Karpas-422 (cell line): ENCODE measurements at regions not wholly inside any gene's neighbourhood (a gene's known extent, or its start where the extent isn't known, plus 50 kb on each side); places are given as distances from the start of the nearest gene placed in this dataset.
"Not testable (repeated sequence)": the region's sequence is repeated elsewhere in the genome, so short reads cannot be mapped to it uniquely, and the experiment has no call there.

Experiments
- DNase-seq: peaks from one replicate; pipeline ENCODE4 v3.0.0-alpha.2; 2015
- H2AFZ ChIP-seq: fragments of 200-600 bp; sonication (generic); 2 replicates; pipeline ENCODE4 v1.6.1; 2014; ENCODE audit warnings: antibody characterized with exemption, low read length, mixed read lengths
- H3K27ac ChIP-seq: fragments of 200-600 bp; sonication (generic); 2 replicates; pipeline ENCODE4 v1.5.1; 2014; ENCODE audit warnings: mild to moderate bottlenecking, low read length, moderate library complexity
- H3K27me3 ChIP-seq: fragments of 200-600 bp; sonication (generic); 2 replicates; pipeline ENCODE4 v1.6.1; 2014; ENCODE audit warnings: low read length, mixed read lengths
- H3K36me3 ChIP-seq: fragments of 200-600 bp; sonication (generic); 2 replicates; pipeline ENCODE4 v1.6.1; 2014; ENCODE audit warnings: low read length, mixed read lengths; ENCODE audit not compliant: insufficient read depth
- H3K4me1 ChIP-seq: fragments of 200-600 bp; sonication (generic); 2 replicates; pipeline ENCODE4 v1.6.1; 2014; ENCODE audit warnings: mild to moderate bottlenecking, low read length, mixed read lengths
- H3K4me2 ChIP-seq: fragments of 200-600 bp; sonication (generic); 2 replicates; pipeline ENCODE4 v1.6.1; 2014; ENCODE audit warnings: low read length, low read depth, mild to moderate bottlenecking; ENCODE audit not compliant: poor library complexity, severe bottlenecking
- H3K4me3 ChIP-seq: fragments of 200-600 bp; sonication (generic); 2 replicates; pipeline ENCODE4 v1.5.1; 2014; ENCODE audit warnings: mild to moderate bottlenecking, antibody characterized with exemption, low read length, mixed read lengths
- H3K79me2 ChIP-seq: fragments of 200-600 bp; sonication (generic); 2 replicates; pipeline ENCODE4 v1.6.1; 2014; ENCODE audit warnings: mild to moderate bottlenecking, low read length, mixed read lengths
- H3K9ac ChIP-seq: fragments of 200-600 bp; sonication (generic); 2 replicates; pipeline ENCODE4 v1.6.0; 2014; ENCODE audit warnings: low read length
- H3K9me2 ChIP-seq: fragments of 200-600 bp; sonication (generic), shearing (Covaris generic); replicated peaks from 2 replicates; pipeline ENCODE4 v1.6.0; 2014; ENCODE audit warnings: mild to moderate bottlenecking, low read length, moderate library complexity; ENCODE audit not compliant: insufficient read depth
- H3K9me3 ChIP-seq: fragments of 300-700, 200-600 bp; sonication (generic); 2 replicates; pipeline ENCODE4 v1.6.1; 2014; ENCODE audit warnings: low read length, mixed read lengths
- H4K20me1 ChIP-seq: fragments of 200-600 bp; sonication (generic); 2 replicates; pipeline ENCODE4 v1.6.1; 2014; ENCODE audit warnings: mild to moderate bottlenecking, antibody characterized with exemption, low read length, low read depth; ENCODE audit not compliant: insufficient read depth

DNA sequence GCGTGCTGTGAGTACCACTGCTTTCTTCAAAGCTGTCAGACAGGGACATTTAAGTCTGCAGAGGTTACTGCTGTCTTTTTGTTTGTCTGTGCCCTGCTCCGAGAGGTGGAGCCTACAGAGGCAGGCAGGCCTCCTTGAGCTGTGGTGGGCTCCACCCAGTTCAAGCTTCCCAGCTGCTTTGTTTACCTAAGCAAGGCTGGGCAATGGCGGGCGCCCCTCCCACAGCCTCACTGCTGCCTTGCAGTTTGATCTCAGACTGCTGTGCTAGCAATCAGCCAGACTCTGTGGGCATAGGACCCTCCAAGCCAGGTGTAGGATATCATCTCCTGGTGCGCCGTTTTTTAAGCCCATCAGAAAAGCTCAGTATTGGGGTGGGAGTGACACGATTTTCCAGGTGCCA is 374.5 kb downstream of the TFAP2B start:
- H3K4me3 ChIP-seq, H3K79me2 ChIP-seq, H3K9me2 ChIP-seq, H3K27ac ChIP-seq, H3K27me3 ChIP-seq, H3K4me2 ChIP-seq, H3K36me3 ChIP-seq, H3K9ac ChIP-seq, H4K20me1 ChIP-seq, DNase-seq, H2AFZ ChIP-seq, H3K9me3 ChIP-seq, H3K4me1 ChIP-seq: not testable (repeated sequence)

DNA sequence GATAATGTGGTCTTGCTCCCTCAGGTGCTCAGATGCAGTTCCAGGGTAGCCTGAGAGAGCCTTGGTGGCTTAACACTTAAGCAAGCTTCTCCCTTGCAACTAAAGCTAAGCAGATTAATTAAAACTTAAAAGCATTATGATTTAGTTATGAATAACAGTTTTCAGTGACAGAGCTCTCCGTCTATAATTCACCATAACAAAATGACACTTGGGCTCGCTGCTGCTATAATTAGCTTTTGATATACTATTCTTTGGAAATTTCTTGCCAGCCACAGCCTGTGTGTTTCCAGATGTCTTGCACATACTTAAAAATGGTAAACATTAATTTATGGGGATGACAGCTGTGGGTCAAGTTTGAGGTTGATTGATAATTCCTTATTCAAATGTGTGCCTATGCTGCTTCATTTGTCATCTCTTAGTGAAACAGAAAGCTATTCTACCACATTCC is 380.5 kb downstream of the TFAP2B start:
- Histone ChIP-seq H3K9me3 (peaks cover 9% of the 10 kb centered on the region), H4K20me1 (no peaks in the 10 kb centered on the region), H3K27me3 (no peaks in the 10 kb centered on the region), H3K36me3 (no peaks in the 10 kb centered on the region), H3K9me2 (no peaks in the 10 kb centered on the region), H3K27ac (no peak overlapping the region), H3K9ac (no peak overlapping the region), H2AFZ (no peak overlapping the region), H3K79me2 (no peaks in the 10 kb centered on the region), H3K4me1 (no peaks in the 10 kb centered on the region), H3K4me3 (no peak overlapping the region), H3K4me2 (no peak overlapping the region)
- DNase-seq, result no peak

GRCh38 chr6:51199733-51200260 is 381.1 kb downstream of the TFAP2B start:
- H3K9me2 ChIP-seq, result no peaks in the 10 kb centered on the region; the same call in 1 of the 2 replicates
- no peak overlapping the region for H2AFZ ChIP-seq
- H3K9ac ChIP-seq, result no peak overlapping the region
- H3K9me3 ChIP-seq, result peaks cover 8% of the 10 kb centered on the region; the same call in 1 of the 2 replicates
- no peaks in the 10 kb centered on the region for H4K20me1 ChIP-seq
- no peaks in the 10 kb centered on the region for H3K36me3 ChIP-seq
- no peaks in the 10 kb centered on the region for H3K79me2 ChIP-seq
- H3K4me2 ChIP-seq, result no peak overlapping the region
- no peak overlapping the region for H3K4me3 ChIP-seq
- DNase-seq, result no peak
- no peaks in the 10 kb centered on the region for H3K4me1 ChIP-seq
- no peaks in the 10 kb centered on the region for H3K27me3 ChIP-seq
- H3K27ac ChIP-seq, result no peak overlapping the region

DNA sequence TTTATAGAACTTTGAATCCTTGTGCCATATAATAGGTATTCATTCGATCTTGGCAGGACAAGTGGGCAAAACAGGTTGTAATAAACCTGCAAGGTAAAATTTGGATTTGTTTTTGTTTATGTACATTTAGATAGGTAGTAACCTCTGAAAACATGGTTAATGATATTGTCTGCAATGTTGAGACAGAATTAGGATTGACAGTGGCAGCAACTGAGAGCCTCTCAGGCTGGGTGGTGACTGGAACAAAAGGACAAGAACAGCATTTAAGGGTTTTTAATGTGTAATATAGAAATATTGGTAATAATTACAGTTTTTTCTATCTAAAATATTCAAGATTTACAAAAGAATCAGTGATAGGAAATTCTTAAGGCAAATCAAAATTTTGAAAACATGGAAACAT is 382.0 kb downstream of the TFAP2B start:
- H4K20me1 ChIP-seq, result no peaks in the 10 kb centered on the region
- H3K27me3 ChIP-seq, result no peaks in the 10 kb centered on the region
- no peaks in the 10 kb centered on the region for H3K4me1 ChIP-seq
- no peak overlapping the region for H3K27ac ChIP-seq
- no peaks in the 10 kb centered on the region for H3K36me3 ChIP-seq
- H3K79me2 ChIP-seq, result no peaks in the 10 kb centered on the region
- H3K9me2 ChIP-seq, result no peaks in the 10 kb centered on the region; the same call in 1 of the 2 replicates
- no peak for DNase-seq
- no peak overlapping the region for H3K4me3 ChIP-seq
- H3K4me2 ChIP-seq, result no peak overlapping the region
- no peak overlapping the region for H3K9ac ChIP-seq
- H2AFZ ChIP-seq, result no peak overlapping the region
- H3K9me3 ChIP-seq, result peaks cover 3% of the 10 kb centered on the region; the same call in 1 of the 2 replicates

DNA sequence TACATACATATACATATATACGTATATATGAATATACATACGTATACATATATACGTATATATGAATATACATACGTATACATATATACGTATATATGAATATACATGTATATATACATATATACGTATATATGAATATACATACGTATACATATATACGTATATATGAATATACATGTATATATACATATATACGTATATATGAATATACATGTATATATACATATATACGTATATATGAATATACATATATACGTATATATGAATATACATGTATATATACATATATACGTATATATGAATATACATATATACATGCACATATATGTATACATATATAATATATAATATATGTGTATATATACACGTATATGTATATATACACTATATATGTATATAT is 384.0 kb downstream of the TFAP2B start:
- not testable (repeated sequence) for H3K79me2 ChIP-seq, H2AFZ ChIP-seq, H3K4me1 ChIP-seq, H3K4me2 ChIP-seq, H3K36me3 ChIP-seq, H3K9ac ChIP-seq, H3K27ac ChIP-seq, H3K9me2 ChIP-seq, H4K20me1 ChIP-seq, H3K4me3 ChIP-seq, H3K9me3 ChIP-seq, H3K27me3 ChIP-seq, DNase-seq

GRCh38 chr6:51203504-51203903 is 384.8 kb downstream of the TFAP2B start:
- no peak overlapping the region for H3K27ac ChIP-seq
- no peak overlapping the region for H3K4me3 ChIP-seq
- peaks cover 6% of the 10 kb centered on the region; the same call in 1 of the 2 replicates for H3K9me3 ChIP-seq
- H3K9me2 ChIP-seq, result no peaks in the 10 kb centered on the region; the same call in 1 of the 2 replicates
- no peaks in the 10 kb centered on the region for H3K36me3 ChIP-seq
- H4K20me1 ChIP-seq, result no peaks in the 10 kb centered on the region
- H3K4me1 ChIP-seq, result no peaks in the 10 kb centered on the region
- H3K27me3 ChIP-seq, result no peaks in the 10 kb centered on the region
- H3K79me2 ChIP-seq, result no peaks in the 10 kb centered on the region
- DNase-seq, result no peak
- no peak overlapping the region for H2AFZ ChIP-seq
- H3K4me2 ChIP-seq, result no peak overlapping the region
- no peak overlapping the region for H3K9ac ChIP-seq

GRCh38 chr6:51206686-51207085 is 388.0 kb downstream of the TFAP2B start:
- not testable (repeated sequence) for H3K9me3 ChIP-seq, H3K79me2 ChIP-seq, H3K27ac ChIP-seq, H3K4me3 ChIP-seq, H3K27me3 ChIP-seq, DNase-seq, H3K4me2 ChIP-seq, H2AFZ ChIP-seq, H3K36me3 ChIP-seq, H3K4me1 ChIP-seq, H3K9me2 ChIP-seq, H4K20me1 ChIP-seq, H3K9ac ChIP-seq

GRCh38 chr6:51209651-51210050 is 391.0 kb downstream of the TFAP2B start:
- Histone ChIP-seq H3K79me2 (no peaks in the 10 kb centered on the region), H3K36me3 (no peaks in the 10 kb centered on the region), H3K9me3 (peaks cover 5% of the 10 kb centered on the region), H3K9ac (no peak overlapping the region), H3K27ac (no peak overlapping the region), H3K27me3 (no peaks in the 10 kb centered on the region), H3K4me2 (no peak overlapping the region), H3K4me1 (no peaks in the 10 kb centered on the region), H3K9me2 (no peaks in the 10 kb centered on the region; the same call in 1 of the 2 replicates), H3K4me3 (no peak overlapping the region), H2AFZ (no peak overlapping the region), H4K20me1 (no peaks in the 10 kb centered on the region)
- DNase-seq, result no peak

- H3K27ac ChIP-seq, result no peak overlapping the region
- no peaks in the 10 kb centered on the region for H3K9me2 ChIP-seq
- H3K4me2 ChIP-seq, result no peak overlapping the region
- no peaks in the 10 kb centered on the region for H3K27me3 ChIP-seq
- peaks cover 8% of the 10 kb centered on the region for H3K9me3 ChIP-seq
- no peak overlapping the region for H3K9ac ChIP-seq
- no peaks in the 10 kb centered on the region for H3K36me3 ChIP-seq
- H3K4me3 ChIP-seq, result no peak overlapping the region
- no peak for DNase-seq
- no peaks in the 10 kb centered on the region for H3K79me2 ChIP-seq
- no peaks in the 10 kb centered on the region for H3K4me1 ChIP-seq
- no peaks in the 10 kb centered on the region for H4K20me1 ChIP-seq
- H2AFZ ChIP-seq, result no peak overlapping the region
These were observed 395.1 kb downstream of the TFAP2B start for GRCh38 chr6:51213811-51214210.
